ENCODE measurements at regions not wholly inside any gene's neighbourhood (a gene's known extent, or its start where the extent isn't known, plus 50 kb on each side); places are given as distances from the start of the nearest gene placed in this dataset.

DNA sequence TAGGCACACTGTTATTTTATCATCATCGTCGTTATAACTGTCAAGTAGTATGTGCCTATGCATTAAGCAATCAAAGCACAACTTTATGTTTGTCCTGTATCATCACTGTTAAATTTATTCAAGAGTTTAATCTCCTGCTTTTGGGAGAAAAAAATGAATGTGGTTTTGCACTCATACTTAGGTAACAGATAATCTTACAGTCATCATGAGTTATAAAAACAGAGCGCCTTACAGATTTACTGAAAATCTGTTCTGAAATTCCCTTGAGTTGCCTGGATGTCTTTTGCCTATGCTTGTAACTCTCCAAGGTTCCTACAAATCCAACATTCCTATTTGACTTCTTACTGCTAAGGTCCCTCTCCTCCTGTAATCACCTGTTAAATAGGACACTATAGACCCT lies 307.3 kb downstream of the ZIC4 start (continued):
- no peak for TF ChIP-seq CBX3 (IDR thresholded peaks at IDR 0.05; ENCODE audit: low read depth)

DNA sequence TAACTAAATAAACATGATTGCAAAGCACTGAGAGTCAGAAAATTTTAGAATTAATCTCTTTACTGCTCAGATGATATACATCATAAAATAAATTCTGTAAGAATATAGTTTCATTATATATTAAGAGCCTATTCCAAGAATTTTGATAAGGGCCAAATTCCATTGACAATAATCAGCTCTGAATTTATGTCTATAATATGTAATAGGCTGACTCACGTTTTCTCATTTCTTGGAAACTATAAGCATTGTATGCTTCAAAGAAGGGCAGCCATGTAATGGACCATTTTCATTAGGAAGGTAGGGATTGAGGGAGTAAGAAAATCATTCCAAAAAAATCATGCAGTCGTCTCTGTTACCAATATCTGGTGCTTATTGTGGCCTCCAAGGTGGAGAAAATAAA lies 315.9 kb downstream of the ZIC4 start:
- BruUV-seq (replicated peaks): no TSS peak
- H3K9me3 ChIP-seq (ENCODE audit: control insufficient read depth in 1 of 2, insufficient read depth in 1 of 2, low read depth in 1 of 2, low read length in 2 of 2): no peaks in the 10 kb centered on the region
- CTCF ChIA-PET: no interaction called here

More for the DNA sequence above, 315.9 kb downstream of the ZIC4 start:
- H3K4me1 ChIP-seq (ENCODE audit: control insufficient read depth in 1 of 2, insufficient read depth in 2 of 2, low read length in 2 of 2): no peaks in the 10 kb centered on the region
- H3K9ac ChIP-seq (ENCODE audit: low read length): no peak overlapping the region
- ATAC-seq (no peak), DNase-seq (ENCODE audit: low read depth, low spot score) (no peak)
- H3K9me2 ChIP-seq (ENCODE audit: insufficient read depth): no peaks in the 10 kb centered on the region
- no peak overlapping the region for H3K4me3 ChIP-seq (replicated peaks in 1 of 2; ENCODE audit: low read depth in 1 of 2, low read length in 2 of 2)
- TF ChIP-seq FOSL1 (IDR thresholded peaks at IDR 0.05; ENCODE audit: low read depth) (no peak), POLR2A (IDR thresholded peaks at IDR 0.05; ENCODE audit: borderline replicate concordance, extremely low read depth, insufficient read depth, insufficient read length) (no peak), TCF7L2 (IDR thresholded peaks at IDR 0.05; ENCODE audit: borderline replicate concordance, extremely low read depth, insufficient read depth, insufficient read length) (no peak), SRF (IDR thresholded peaks at IDR 0.05; ENCODE audit: low read depth) (no peak), ELF1 (IDR thresholded peaks at IDR 0.05; ENCODE audit: borderline replicate concordance, low read depth) (no peak), CBX3 (IDR thresholded peaks at IDR 0.05; ENCODE audit: low read depth) (no peak), JUND (IDR thresholded peaks at IDR 0.05) (no peak), EZH2 (IDR thresholded peaks at IDR 0.05) (no peak), ZFX (IDR thresholded peaks at IDR 0.05) (no peak), EGR1 (IDR thresholded peaks at IDR 0.05; ENCODE audit: low read depth) (no peak), EZH2phosphoT487 (IDR thresholded peaks at IDR 0.05; ENCODE audit: borderline replicate concordance) (no peak), CEBPB (IDR thresholded peaks at IDR 0.05; ENCODE audit: low read depth) (no peak)
- TF ChIP-seq, protein P1, sequence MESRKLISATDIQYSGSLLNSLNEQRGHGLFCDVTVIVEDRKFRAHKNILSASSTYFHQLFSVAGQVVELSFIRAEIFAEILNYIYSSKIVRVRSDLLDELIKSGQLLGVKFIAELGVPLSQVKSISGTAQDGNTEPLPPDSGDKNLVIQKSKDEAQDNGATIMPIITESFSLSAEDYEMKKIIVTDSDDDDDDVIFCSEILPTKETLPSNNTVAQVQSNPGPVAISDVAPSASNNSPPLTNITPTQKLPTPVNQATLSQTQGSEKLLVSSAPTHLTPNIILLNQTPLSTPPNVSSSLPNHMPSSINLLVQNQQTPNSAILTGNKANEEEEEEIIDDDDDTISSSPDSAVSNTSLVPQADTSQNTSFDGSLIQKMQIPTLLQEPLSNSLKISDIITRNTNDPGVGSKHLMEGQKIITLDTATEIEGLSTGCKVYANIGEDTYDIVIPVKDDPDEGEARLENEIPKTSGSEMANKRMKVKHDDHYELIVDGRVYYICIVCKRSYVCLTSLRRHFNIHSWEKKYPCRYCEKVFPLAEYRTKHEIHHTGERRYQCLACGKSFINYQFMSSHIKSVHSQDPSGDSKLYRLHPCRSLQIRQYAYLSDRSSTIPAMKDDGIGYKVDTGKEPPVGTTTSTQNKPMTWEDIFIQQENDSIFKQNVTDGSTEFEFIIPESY (IDR thresholded peaks at IDR 0.05; ENCODE audit: extremely low read depth, insufficient replicate concordance, low read length): no peak
- TF ChIP-seq, protein P2, sequence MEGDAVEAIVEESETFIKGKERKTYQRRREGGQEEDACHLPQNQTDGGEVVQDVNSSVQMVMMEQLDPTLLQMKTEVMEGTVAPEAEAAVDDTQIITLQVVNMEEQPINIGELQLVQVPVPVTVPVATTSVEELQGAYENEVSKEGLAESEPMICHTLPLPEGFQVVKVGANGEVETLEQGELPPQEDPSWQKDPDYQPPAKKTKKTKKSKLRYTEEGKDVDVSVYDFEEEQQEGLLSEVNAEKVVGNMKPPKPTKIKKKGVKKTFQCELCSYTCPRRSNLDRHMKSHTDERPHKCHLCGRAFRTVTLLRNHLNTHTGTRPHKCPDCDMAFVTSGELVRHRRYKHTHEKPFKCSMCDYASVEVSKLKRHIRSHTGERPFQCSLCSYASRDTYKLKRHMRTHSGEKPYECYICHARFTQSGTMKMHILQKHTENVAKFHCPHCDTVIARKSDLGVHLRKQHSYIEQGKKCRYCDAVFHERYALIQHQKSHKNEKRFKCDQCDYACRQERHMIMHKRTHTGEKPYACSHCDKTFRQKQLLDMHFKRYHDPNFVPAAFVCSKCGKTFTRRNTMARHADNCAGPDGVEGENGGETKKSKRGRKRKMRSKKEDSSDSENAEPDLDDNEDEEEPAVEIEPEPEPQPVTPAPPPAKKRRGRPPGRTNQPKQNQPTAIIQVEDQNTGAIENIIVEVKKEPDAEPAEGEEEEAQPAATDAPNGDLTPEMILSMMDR (IDR thresholded peaks at IDR 0.05 in 2 of 3, conservative IDR thresholded peaks at IDR 0.05 in 1 of 3; ENCODE audit: borderline replicate concordance in 1 of 3, insufficient read depth in 1 of 3, low read depth in 2 of 3, low read length in 2 of 3): no peak
- TF ChIP-seq, protein P3, sequence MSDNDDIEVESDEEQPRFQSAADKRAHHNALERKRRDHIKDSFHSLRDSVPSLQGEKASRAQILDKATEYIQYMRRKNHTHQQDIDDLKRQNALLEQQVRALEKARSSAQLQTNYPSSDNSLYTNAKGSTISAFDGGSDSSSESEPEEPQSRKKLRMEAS (IDR thresholded peaks at IDR 0.05): no peak
- H3K27ac ChIP-seq (ENCODE audit: low read depth, low read length): no peak overlapping the region
- H3K79me2 ChIP-seq (ENCODE audit: insufficient read depth, low read length): no peaks in the 10 kb centered on the region
- H4K20me1 ChIP-seq (ENCODE audit: insufficient read depth): no peaks in the 10 kb centered on the region
- no peaks in the 10 kb centered on the region for H3K36me3 ChIP-seq (ENCODE audit: control insufficient read depth in 1 of 2, insufficient read depth in 2 of 2, low read length in 2 of 2)
- H3K4me2 ChIP-seq (ENCODE audit: low read length): no peak overlapping the region
- no peaks in the 10 kb centered on the region for H3K27me3 ChIP-seq (ENCODE audit: insufficient read depth, low read length)
- no peak overlapping the region for H2AFZ ChIP-seq (ENCODE audit: low read depth, low read length, poor library complexity, severe bottlenecking)
- intact Hi-C loops (cut with micrococcal nuclease): no loop called here
- ChIA-PET POLR2A (no interaction called here), RAD21 (ENCODE audit: low non-redundant PET in 1 of 2, low total read pairs in 2 of 2, uncharacterized antibody in 2 of 2, unreplicated experiment in 2 of 2) (no interaction called here)
